HG02610 (cell line): ENCODE measurements at regions not wholly inside any gene's neighbourhood (a gene's known extent, or its start where the extent isn't known, plus 50 kb on each side); places are given as distances from the start of the nearest gene placed in this dataset.
"Not testable (repeated sequence)": the region's sequence is repeated elsewhere in the genome, so short reads cannot be mapped to it uniquely, and the experiment has no call there.

Experiments
- ATAC-seq: cut with Tn5 transposase; IDR thresholded peaks from one replicate; pipeline ENCODE4 v1.9.1; 2021; ENCODE audit warnings: mild to moderate bottlenecking, moderate library complexity; ENCODE audit not compliant: unreplicated experiment

DNA sequence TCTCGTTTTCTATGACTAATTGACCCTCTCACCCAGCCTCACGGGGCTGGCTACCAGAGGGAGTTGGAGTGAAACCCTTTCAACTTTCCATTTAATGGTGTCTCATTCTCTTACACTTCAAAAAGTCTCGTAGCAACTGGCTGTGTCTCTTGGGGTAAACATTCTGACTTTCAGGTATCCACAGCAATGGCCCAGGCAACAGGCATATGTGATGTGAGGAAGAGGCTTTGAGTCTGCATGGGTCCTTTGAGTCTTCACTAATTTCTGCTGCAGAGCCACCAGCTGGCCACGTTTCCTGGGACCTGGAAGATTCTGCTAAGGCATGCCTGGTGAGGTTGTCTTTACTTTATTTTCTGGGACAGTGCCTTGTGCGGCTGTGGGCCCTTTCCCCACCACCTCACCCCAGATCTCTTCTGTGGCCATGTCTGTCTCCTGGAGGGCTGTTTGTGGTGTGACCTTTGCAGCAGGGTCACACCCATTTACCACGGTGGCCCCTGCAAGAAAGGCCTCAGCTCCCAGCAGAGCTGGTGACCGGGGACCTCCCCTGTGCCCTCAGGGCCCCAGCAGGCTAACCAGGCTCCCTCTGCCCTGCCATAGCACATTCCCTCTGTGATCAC lies 112.5 kb upstream of the FRG1 start:
- no peak for ATAC-seq

DNA sequence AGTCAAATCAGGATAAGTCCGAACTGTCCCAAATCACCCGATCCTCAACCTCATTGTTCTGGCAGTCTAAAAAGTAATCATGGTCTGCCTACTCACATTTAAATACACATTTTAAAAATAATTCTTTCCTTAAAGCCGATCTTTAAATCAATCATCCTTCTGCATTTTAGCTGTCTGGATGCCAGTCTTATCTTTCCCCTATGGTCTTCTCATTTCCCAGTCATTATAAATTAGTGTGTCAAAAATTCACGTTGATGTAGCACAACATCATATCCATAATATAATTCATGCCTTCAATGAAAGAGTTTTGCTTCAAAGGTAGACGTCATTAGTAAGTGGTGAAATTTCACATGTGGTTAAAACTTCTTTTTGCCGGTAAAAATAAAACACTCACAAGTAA lies 108.1 kb upstream of the FRG1 start:
- ATAC-seq: no peak

DNA sequence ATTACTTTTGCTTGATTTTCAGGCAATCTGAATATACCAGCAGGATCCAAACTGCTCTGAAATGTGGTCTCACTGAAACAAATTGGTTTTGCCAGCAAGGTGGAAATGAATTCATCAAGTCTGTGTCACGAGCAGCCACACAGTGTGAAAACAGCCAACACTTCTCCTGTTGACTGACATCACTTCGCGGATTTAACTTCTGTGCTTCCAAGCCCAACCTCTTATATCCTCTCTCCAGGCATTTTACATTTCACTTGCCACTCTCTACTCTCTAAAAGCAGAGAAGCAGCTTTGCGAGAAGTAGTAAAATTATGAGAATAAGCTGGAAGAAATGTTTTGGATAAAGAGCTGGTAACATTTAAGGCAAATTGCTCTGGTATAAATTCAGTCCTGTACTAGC lies 106.1 kb upstream of the FRG1 start:
- no peak for ATAC-seq

DNA sequence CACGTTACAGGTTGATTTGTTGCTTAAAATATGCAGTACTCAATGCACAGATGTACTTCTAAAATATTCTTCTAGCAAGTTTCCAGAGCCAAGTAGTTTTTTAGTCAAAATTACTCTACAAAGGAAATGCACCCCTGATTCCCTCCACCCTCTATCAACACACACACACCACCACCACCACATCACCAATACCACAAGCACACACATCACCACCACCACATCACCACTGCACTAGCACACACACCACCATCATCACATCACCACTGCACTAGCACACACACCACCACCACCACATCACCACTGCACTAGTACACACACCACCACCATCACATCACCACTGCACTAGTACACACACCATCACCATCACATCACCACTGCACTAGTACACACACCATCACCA lies 105.2 kb upstream of the FRG1 start:
- no peak for ATAC-seq

DNA sequence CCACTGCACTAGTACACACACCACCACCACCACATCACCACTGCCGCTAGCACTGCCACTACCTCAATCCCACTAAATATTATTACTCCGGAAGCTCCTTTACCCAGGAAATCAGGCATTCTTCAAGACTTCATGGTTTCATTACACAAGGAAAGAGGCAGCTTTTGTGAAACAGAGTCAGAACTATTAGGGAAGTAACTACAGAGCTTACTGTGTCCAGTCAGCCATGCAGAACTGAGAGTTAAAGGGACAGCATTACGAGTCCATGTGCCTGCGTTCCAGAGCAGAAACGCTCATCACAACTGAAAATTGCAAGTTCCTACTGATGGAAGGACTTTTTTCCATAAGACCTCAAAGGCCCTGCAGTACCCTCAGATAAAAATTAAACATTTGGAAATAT lies 103.2 kb upstream of the FRG1 start:
- ATAC-seq: no peak

DNA sequence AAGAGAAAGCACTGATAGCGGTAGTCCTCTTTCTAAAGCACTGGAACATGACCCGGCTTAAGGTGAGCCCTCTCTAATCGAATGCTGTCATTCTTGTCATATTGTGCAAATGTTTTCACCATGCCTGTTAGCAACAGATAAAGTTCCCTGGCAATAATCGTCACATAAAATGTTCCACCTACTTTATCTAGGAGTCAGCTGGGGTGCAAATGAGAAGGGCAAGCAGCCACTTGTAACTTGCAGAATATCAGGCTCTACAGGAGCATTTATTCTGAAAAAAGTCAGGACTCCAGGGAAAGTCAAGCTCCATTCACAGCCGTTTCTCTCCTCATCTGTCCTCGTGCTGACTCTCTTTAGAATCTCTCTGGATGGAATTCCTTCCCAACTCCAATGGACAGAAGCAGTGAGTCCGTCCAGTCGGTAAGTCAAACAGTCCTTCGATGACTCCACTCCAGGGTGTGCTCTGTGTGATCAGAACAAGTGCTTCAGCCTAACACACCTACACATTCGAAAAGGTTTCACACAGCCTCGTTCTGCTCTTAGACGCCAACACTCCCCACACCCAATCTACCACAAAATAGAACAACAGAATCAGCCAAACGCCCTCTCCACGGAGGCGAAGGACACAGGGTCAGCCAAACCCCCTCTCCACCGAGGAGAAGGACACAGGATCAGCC lies 101.7 kb upstream of the FRG1 start:
- ATAC-seq: no peak

DNA sequence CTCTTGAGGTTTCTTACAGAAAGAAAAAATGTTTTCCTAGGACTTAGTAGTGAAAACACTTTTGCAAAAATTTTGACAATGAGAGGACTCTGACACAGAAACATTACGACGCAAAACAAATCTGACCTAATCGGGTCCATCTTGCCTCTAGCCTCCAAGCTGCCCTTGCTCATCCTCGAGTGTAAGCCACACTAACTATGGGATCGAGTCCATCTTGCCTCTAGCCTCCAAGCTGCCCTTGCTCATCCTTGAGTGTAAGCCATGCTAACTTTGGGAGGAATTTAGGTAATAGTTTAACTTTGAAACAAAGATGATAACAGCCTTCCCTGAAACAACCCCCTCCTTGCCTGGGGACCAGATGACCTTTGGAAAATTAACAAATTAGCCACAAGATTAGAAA lies 100.3 kb upstream of the FRG1 start:
- no peak for ATAC-seq

- ATAC-seq: no peak
Measured at GRCh38 chr4:189843413-189844009, 97.2 kb upstream of the FRG1 start.

GRCh38 chr4:189845145-189845846 lies 95.4 kb upstream of the FRG1 start:
- ATAC-seq: no peak

DNA sequence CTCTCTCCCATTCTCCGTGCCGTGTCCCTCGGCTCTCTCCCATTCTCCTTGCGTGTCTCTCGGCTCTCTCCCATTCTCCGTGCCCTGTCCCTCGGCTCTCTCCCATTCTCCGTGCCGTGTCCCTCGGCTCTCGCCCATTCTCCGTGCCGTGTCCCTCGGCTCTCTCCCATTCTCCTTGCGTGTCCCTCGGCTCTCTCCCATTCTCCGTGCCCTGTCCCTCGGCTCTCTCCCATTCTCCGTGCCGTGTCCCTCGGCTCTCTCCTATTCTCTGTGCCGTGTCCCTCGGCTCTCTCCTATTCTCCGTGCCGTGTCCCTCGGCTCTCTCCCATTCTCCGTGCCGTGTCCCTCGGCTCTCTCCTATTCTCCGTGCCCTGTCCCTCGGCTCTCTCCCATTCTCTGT lies 94.6 kb upstream of the FRG1 start:
- not testable (repeated sequence) for ATAC-seq

GRCh38 chr4:189846608-189847007 lies 94.1 kb upstream of the FRG1 start:
- not testable (repeated sequence) for ATAC-seq

DNA sequence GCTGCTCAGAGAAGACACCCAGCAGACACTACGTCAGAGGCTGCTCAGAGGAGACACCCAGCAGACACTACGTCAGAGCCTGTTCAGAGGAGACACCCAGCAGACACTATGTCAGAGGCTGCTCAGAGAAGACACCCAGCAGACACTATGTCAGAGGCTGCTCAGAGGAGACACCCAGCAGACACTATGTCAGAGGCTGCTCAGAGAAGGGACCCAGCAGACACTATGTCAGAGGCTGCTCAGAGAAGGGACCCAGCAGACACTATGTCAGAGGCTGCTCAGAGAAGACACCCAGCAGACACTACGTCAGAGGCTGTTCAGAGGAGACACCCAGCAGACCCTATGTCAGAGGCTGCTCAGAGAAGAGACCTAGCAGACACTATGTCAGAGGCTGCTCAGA lies 92.0 kb upstream of the FRG1 start:
- ATAC-seq: not testable (repeated sequence)

DNA sequence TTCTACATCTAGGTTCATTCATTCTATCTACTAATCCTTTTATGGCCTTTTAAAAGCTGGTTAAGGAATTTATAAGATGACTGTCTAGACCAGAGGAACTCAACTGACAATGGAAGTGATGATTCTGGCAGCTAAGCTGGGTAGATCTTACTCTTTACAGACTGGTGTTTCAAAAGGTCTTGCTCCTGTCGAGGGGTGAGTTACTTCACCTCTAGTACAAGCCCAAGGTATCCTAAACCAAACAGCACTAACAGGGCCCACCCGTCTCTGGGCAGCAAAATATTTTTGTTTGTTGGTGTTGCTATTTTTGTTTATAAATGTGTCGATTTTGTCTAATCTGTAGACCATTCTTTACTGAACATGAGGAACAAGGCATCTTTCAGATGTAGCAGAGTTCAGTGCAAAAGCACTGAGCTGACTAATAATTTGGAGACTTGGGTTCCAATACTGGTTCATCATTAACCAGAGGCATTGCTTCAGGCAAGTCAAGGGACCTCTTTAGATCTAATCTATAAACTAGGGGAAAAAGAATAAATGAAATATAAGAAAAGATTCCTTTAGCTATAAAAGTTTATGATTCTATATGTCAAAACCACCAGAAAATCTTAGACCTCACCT lies 90.3 kb upstream of the FRG1 start:
- no peak for ATAC-seq

DNA sequence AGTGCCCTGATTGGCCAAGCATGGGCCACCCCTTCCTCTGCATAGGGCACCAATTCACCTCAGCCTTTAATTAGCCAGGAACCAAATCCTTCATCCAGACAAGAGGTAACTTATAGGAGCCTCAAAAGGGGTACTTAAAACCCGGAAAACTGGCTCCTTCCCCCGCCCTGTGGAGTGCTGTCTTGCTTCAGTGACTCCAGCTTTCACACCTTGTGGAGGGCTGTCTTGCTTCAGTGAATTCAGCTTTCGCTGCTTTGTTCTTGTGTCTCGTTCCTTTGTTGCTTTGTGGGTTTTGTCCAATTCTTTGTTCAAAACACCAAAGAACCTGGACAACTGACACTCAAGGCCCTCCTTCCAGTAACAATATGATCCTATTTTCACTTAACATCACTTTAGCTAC lies 82.2 kb upstream of the FRG1 start:
- ATAC-seq: peak; percentile 90

DNA sequence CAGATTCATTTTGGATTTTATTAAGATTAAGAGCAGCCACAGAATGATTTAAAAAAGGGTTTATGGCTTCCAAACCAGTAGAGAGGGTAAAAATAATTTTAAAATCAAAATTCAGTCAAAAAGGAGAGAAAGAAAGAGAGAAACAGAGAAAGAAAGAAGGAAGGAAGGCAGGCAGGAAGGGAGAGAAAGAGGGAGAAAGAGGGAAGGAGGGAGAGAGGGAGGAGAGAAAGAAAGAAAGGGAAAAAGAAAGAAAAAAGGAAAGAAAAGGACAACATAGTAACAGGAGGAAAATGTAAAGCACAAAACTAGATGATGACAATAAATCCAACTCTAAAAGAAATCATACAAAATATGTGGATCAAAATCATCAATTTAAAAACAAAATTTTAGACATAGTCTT lies 79.6 kb upstream of the FRG1 start:
- no peak for ATAC-seq

- ATAC-seq: no peak
Measured at GRCh38 chr4:189869236-189869635, 71.4 kb upstream of the FRG1 start.

DNA sequence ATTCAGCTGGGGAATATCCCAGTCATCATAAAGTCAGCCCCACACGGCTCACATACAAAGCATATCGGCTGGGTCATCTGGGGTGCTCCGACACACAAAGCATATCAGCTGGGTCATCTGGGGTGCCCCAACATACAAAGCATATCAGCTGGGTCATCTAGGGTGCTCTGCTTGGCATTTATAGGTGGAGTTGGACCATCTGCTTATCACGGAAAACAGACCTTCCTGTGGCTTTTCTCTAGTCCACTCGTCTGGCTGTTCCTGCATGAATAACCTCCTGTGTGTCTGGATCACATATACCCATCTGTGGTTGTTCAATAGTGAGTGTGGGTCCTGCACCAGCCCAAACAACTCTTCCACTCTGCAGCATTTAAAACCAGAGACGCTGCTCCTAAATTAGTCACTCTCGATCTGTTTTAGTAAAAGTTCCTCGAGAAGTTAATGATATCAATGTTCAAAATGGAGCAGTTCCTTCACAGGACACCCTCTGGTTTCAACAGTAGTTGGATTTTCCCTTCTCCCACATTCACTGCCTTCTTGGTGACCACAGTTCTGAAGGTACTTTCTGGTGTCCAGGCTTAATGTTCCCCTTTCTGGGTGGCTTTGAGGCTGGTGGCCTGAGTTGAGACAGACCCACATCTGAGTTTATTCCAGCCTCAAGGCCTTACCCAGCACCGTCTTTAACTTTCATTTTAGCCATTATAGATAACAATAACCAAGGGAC lies 70.0 kb upstream of the FRG1 start:
- peak; percentile 48 for ATAC-seq

DNA sequence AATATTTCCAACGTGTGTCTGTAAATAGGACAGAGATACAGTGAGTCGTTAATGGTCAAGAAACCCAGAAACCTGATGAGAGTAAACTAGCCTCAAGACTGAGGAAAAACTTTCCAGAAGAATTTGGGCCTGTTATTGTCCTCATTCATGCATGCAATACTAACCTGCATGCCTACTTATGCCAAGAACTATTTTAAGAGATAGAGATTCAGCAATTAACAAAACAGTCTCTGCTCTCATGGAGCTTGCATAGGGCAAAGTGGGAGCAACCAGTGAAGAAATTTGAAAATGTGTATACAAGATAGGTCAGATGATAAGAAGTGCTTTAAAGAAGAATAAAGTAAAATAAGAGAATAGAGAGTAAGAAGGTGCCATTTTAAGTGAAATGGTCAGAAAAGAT lies 66.1 kb upstream of the FRG1 start:
- ATAC-seq: no peak

DNA sequence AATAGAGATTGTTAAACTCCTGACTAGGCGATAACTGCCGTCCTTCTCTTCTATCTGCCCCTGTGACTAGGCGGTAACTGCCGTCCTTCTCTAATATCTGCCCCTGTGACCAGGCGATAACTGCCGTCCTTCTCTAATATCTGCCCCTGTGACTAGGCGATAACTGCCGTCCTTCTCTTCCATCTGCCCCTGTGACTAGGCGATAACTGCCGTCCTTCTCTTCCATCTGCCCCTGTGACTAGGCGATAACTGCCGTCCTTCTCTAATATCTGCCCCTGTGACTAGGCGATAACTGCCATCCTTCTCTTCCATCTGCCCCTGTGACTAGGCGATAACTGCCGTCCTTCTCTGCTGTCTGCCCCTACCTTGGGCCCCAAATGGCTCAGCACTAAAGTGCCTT lies 59.5 kb upstream of the FRG1 start:
- ATAC-seq: not testable (repeated sequence)

DNA sequence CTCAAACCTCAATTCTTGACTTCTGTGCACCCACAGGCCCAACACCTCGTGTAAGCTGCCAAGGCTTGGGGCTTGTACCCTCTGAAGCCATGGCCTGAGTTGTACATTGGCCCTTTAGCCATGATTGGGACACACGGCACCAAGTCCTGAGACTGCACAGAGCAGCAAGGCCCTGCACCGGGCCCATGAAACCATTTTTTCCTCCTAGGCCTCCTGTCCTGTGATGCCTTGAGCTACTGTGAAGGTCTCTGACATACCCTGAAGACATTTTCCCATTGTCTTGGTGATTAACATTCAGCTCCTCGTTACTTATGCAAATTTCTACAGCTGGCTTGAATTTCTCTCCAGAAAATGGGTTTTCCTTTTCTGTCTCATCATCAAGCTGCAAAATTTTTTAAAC lies 52.3 kb upstream of the FRG1 start:
- ATAC-seq: not testable (repeated sequence)
